ENCODE measurements at regions not wholly inside any gene's neighbourhood (a gene's known extent, or its start where the extent isn't known, plus 50 kb on each side); places are given as distances from the start of the nearest gene placed in this dataset.
"Not testable (repeated sequence)": the region's sequence is repeated elsewhere in the genome, so short reads cannot be mapped to it uniquely, and the experiment has no call there.

DNA sequence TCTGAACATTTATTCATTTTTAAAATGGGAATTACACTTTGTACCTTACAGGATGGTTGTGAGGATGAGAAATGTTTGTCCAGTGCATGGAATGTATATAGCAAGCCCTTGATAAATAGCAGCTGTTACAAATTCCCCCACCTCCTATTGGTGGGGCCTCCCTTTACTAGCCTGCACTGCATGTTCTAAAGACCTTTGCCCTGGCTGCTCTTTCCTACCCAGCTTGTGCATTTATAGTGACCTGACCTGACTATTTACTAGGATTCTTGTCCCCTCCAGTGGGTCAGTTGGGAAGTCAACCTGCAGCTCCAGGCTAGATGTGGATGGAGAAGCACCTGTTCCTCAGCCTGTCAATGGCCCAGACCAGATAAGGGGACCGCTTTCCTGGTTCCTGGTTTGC, 180.3 kb downstream of the HIPK3 start:
- TF ChIP-seq, protein P1, sequence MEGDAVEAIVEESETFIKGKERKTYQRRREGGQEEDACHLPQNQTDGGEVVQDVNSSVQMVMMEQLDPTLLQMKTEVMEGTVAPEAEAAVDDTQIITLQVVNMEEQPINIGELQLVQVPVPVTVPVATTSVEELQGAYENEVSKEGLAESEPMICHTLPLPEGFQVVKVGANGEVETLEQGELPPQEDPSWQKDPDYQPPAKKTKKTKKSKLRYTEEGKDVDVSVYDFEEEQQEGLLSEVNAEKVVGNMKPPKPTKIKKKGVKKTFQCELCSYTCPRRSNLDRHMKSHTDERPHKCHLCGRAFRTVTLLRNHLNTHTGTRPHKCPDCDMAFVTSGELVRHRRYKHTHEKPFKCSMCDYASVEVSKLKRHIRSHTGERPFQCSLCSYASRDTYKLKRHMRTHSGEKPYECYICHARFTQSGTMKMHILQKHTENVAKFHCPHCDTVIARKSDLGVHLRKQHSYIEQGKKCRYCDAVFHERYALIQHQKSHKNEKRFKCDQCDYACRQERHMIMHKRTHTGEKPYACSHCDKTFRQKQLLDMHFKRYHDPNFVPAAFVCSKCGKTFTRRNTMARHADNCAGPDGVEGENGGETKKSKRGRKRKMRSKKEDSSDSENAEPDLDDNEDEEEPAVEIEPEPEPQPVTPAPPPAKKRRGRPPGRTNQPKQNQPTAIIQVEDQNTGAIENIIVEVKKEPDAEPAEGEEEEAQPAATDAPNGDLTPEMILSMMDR (IDR thresholded peaks at IDR 0.05; ENCODE audit: unreplicated experiment), result no peak
- no TSS peak for BruUV-seq (replicated peaks)
- Mint-ChIP-seq H3K27ac (ENCODE audit: low read depth, unreplicated experiment) (no peak overlapping the region), H3K4me1 (ENCODE audit: insufficient read depth, unreplicated experiment) (no peaks in the 10 kb centered on the region), H3K36me3 (ENCODE audit: insufficient read depth, unreplicated experiment) (no peaks in the 10 kb centered on the region), H3K9me3 (ENCODE audit: unreplicated experiment) (no peaks in the 10 kb centered on the region), H3K4me3 (ENCODE audit: unreplicated experiment) (no peak overlapping the region), H3K27me3 (ENCODE audit: insufficient read depth, unreplicated experiment) (no peaks in the 10 kb centered on the region)
- CTCF ChIA-PET, result no interaction called here
- intact Hi-C loops (cut with micrococcal nuclease), result no loop called here
- no peak for DNase-seq (ENCODE audit: unreplicated experiment)
- POLR2A ChIA-PET, result no interaction called here

DNA sequence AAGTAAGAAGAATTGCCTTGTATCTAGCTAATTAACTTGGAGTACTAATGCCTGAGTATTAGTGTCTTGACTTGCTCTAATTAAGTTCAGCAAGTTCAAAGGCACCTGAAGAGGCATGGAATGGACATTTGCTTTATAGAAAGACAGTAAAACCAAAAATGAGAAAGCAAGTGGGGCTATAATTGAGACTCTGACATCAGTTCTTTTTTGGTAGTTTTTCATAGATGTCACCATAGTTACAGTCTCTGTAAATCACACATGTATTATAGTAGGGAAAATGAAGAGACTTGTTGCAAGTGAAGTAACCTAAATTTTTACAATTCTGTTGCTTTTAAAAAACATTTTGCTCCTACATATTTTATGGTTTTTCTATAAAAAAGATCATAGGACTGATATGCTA, 178.0 kb downstream of the HIPK3 start:
- no peak overlapping the region for H3K27ac Mint-ChIP-seq (ENCODE audit: low read depth, unreplicated experiment)
- TF ChIP-seq, protein P1 (IDR thresholded peaks at IDR 0.05; ENCODE audit: unreplicated experiment), result no peak
- no TSS peak for BruUV-seq (replicated peaks)
- POLR2A ChIA-PET, result no interaction called here
- H3K9me3 Mint-ChIP-seq (ENCODE audit: unreplicated experiment), result no peaks in the 10 kb centered on the region
- intact Hi-C loops (cut with micrococcal nuclease), result no loop called here
- H3K4me3 Mint-ChIP-seq (ENCODE audit: unreplicated experiment), result no peak overlapping the region
- DNase-seq (ENCODE audit: unreplicated experiment), result no peak
- H3K36me3 Mint-ChIP-seq (ENCODE audit: insufficient read depth, unreplicated experiment), result no peaks in the 10 kb centered on the region
- peaks cover under 1% of the 10 kb centered on the region for H3K27me3 Mint-ChIP-seq (ENCODE audit: insufficient read depth, unreplicated experiment)
- H3K4me1 Mint-ChIP-seq (ENCODE audit: insufficient read depth, unreplicated experiment), result no peaks in the 10 kb centered on the region
- CTCF ChIA-PET, result interaction anchor here (0.6 to 0.9 kb wide), 3 partner anchors 14 to 311 kb away, joined by 3 read pairs; no protein-coding TSS in a partner anchor

DNA sequence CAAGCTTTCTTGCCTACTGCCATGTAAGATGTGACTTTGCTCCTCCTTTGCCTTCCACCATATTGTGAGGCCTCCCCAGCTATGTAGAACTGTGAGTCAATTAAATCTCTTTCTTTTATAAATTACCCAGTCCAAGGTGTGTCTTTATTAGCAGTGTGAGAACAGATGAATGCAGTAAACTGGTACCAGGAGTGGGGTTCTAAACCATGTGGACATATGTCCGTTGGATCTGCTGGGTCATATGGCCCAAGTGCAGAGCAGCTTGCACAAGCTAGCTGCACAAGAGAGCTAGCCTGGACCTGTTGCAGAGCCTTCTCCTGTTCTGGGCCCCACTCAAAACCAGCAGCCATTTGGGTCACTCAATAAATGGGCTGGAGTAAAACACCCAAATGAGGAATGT, 177.1 kb downstream of the HIPK3 start:
- Mint-ChIP-seq H3K36me3 (ENCODE audit: insufficient read depth, unreplicated experiment) (no peaks in the 10 kb centered on the region), H3K27ac (ENCODE audit: low read depth, unreplicated experiment) (no peak overlapping the region), H3K9me3 (ENCODE audit: unreplicated experiment) (peaks cover 4% of the 10 kb centered on the region), H3K4me3 (ENCODE audit: unreplicated experiment) (no peak overlapping the region), H3K4me1 (ENCODE audit: insufficient read depth, unreplicated experiment) (no peaks in the 10 kb centered on the region), H3K27me3 (ENCODE audit: insufficient read depth, unreplicated experiment) (peaks cover 10% of the 10 kb centered on the region)
- CTCF ChIA-PET, result no interaction called here
- TF ChIP-seq, protein P1 (IDR thresholded peaks at IDR 0.05; ENCODE audit: unreplicated experiment), result no peak
- POLR2A ChIA-PET, result no interaction called here
- intact Hi-C loops (cut with micrococcal nuclease), result no loop called here
- BruUV-seq (replicated peaks), result no TSS peak
- DNase-seq (ENCODE audit: unreplicated experiment), result no peak

DNA sequence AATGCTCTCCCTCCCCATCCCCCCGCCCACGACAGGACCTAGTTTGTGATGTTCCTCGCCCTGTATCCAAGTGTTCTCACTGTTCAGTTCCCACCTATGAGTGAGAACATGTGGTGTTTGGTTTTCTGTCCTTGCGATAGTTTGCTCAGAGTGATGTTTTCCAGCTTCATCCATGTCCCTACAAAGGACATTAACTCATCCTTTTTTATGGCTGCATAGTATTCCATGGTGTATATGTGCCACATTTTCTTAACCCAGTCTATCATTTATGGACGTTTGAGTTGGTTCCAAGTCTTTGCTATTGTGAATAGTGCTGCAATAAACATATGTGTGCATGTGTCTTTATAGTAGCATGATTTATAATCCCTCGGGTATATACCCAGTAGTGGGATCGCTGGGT, 171.3 kb downstream of the HIPK3 start:
- H3K9me3 Mint-ChIP-seq (ENCODE audit: unreplicated experiment); intact Hi-C loops (cut with micrococcal nuclease); H3K36me3 Mint-ChIP-seq (ENCODE audit: insufficient read depth, unreplicated experiment); BruUV-seq (replicated peaks); DNase-seq (ENCODE audit: unreplicated experiment); POLR2A ChIA-PET; H3K4me3 Mint-ChIP-seq (ENCODE audit: unreplicated experiment); H3K4me1 Mint-ChIP-seq (ENCODE audit: insufficient read depth, unreplicated experiment); CTCF ChIA-PET; H3K27ac Mint-ChIP-seq (ENCODE audit: low read depth, unreplicated experiment): not testable (repeated sequence)
- peaks cover 63% of the 10 kb centered on the region for H3K27me3 Mint-ChIP-seq (ENCODE audit: insufficient read depth, unreplicated experiment)

DNA sequence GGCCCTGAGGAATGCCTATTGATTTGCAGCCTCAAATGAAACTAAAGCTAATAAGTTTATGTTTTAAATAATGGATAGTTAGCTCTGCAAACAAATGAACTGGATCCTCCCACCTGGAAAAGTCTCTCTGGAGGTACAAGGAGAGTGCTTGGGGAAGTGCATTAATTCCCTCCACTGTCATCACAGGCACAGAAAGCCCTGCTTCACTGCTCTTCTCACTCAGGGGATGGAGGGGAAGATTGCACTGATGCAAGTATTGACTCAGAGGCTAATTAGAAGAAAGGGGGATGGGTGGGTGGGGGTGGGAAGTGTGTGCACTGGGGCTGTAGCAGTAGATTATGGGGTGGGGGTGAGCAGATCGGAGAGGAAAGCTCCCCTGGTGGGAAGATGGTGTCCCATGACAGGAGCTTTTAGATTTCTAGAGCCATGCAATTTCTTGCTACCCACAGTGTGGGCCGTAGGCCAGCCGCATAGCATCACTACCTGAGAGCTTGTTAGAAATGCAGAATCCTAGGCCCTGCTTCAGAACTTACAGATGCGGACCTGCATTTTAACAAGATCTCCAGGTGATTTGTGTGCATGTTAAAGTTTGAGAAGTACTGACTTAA, 163.9 kb downstream of the HIPK3 start:
- Mint-ChIP-seq H3K27me3 (ENCODE audit: insufficient read depth, unreplicated experiment) (peaks cover 49% of the 10 kb centered on the region), H3K9me3 (ENCODE audit: unreplicated experiment) (no peaks in the 10 kb centered on the region), H3K27ac (ENCODE audit: low read depth, unreplicated experiment) (no peak overlapping the region), H3K4me1 (ENCODE audit: insufficient read depth, unreplicated experiment) (no peaks in the 10 kb centered on the region), H3K4me3 (ENCODE audit: unreplicated experiment) (no peak overlapping the region), H3K36me3 (ENCODE audit: insufficient read depth, unreplicated experiment) (peaks cover 4% of the 10 kb centered on the region)
- no TSS peak for BruUV-seq (replicated peaks)
- ChIA-PET CTCF (interaction anchor here (0.6 to 1.1 kb wide), 3 partner anchors 15 to 220 kb away, joined by 3 read pairs; no protein-coding TSS in a partner anchor), POLR2A (no interaction called here)
- no peak for DNase-seq (ENCODE audit: unreplicated experiment)
- TF ChIP-seq, protein P1 (IDR thresholded peaks at IDR 0.05; ENCODE audit: unreplicated experiment), result no peak
- intact Hi-C loops (cut with micrococcal nuclease), result no loop called here
